SK-N-SH (cell line): ENCODE measurements at regions not wholly inside any gene's neighbourhood (a gene's known extent, or its start where the extent isn't known, plus 50 kb on each side); places are given as distances from the start of the nearest gene placed in this dataset.

Experiments
- CTCF ChIA-PET: fragments of 300-600, 350-600 bp; formaldehyde crosslinking; extraction: SDS; loops from one replicate; lab custom pipeline; 2021; lab: Yijun Ruan, JAX
- POLR2A ChIA-PET: fragments of 350-600 bp; sonication (Branson Sonifier 250); formaldehyde crosslinking; extraction: SDS; loops from one replicate; lab custom pipeline; 2020; ENCODE audit warnings: antibody characterized with exemption, inconsistent platforms; lab: Yijun Ruan, JAX
- DNase-seq: peaks from one replicate; pipeline ENCODE4 v3.0.0; 2012
- H2AFZ ChIP-seq: fragments of 200-600 bp; sonication (generic); 2 replicates; pipeline ENCODE4 v1.8.1; 2016; ENCODE audit warnings: antibody characterized with exemption, mild to moderate bottlenecking, low read depth
- H3F3A ChIP-seq: fragments of 200-600 bp; sonication (generic); replicated peaks from 2 replicates; pipeline ENCODE3; 2016; ENCODE audit warnings: antibody characterized with exemption, mild to moderate bottlenecking; ENCODE audit not compliant: insufficient read depth
- H3K27ac ChIP-seq, 2 experiments: fragments of 200-500 bp in 1 of 2; fragments of 200-600 bp in 1 of 2; sonication (Bioruptor generic) in 1 of 2; sonication (generic), shearing (Covaris generic) in 1 of 2; 2 replicates each; pipeline versions ENCODE4 v1.5.1 to v1.6.1; 2014 to 2016; ENCODE audit warnings: low read depth in 2 of 2, inconsistent platforms in 1 of 2, low read length in 1 of 2, mild to moderate bottlenecking in 1 of 2, mixed read lengths in 1 of 2
- H3K27me3 ChIP-seq: fragments of 200-600 bp; sonication (generic), shearing (Covaris generic); 2 replicates; pipeline ENCODE4 v1.6.1; 2016; ENCODE audit warnings: mixed run types; ENCODE audit not compliant: insufficient read depth
- H3K36me3 ChIP-seq, 2 experiments: fragments of 200-500 bp in 1 of 2; fragments of 200-600 bp in 1 of 2; sonication (Bioruptor generic) in 1 of 2; sonication (generic) in 1 of 2; replicated peaks in 1 of 2; 2 replicates each; pipeline versions ENCODE3 to v1.5.1; 2014 to 2016; ENCODE audit warnings: low read length in 1 of 2, mild to moderate bottlenecking in 1 of 2; ENCODE audit not compliant: insufficient read depth in 2 of 2, control insufficient read depth in 1 of 2
- H3K4me1 ChIP-seq, 2 experiments: fragments of 200-500 bp in 1 of 2; fragments of 200-600 bp in 1 of 2; sonication (Bioruptor generic) in 1 of 2; sonication (generic), shearing (Covaris generic) in 1 of 2; 2 replicates each; pipeline versions ENCODE4 v1.5.1 to v1.6.1; 2014 to 2016; ENCODE audit warnings: low read depth in 1 of 2, low read length in 1 of 2, mixed run types in 1 of 2; ENCODE audit not compliant: insufficient read depth in 2 of 2, control insufficient read depth in 1 of 2
- H3K4me2 ChIP-seq: fragments of 200-600 bp; sonication (generic), shearing (Covaris generic); 2 replicates; pipeline ENCODE4 v1.6.1; 2017; ENCODE audit warnings: mixed run types
- H3K4me3 ChIP-seq, 2 experiments: fragments of 200-500 bp in 1 of 2; fragments of 200-600 bp in 1 of 2; sonication (Bioruptor generic) in 1 of 2; sonication (generic), shearing (Covaris generic) in 1 of 2; 2 replicates each; pipeline versions ENCODE4 v1.5.1 to v1.8.1; 2014 to 2016; ENCODE audit warnings: low read depth in 2 of 2, inconsistent platforms in 1 of 2, low read length in 1 of 2, mild to moderate bottlenecking in 1 of 2, mixed read lengths in 1 of 2, moderate library complexity in 1 of 2
- H3K79me2 ChIP-seq: fragments of 200-600 bp; sonication (generic); 2 replicates; pipeline ENCODE4 v1.8.1; 2017; ENCODE audit warnings: mild to moderate bottlenecking; ENCODE audit not compliant: insufficient read depth
- H3K9ac ChIP-seq: fragments of 200-600 bp; sonication (generic); 2 replicates; pipeline ENCODE4 v1.6.1; 2017; ENCODE audit warnings: mixed run types
- H3K9me2 ChIP-seq: fragments of 200-600 bp; sonication (generic); 2 replicates; pipeline ENCODE4 v1.6.1; 2017; ENCODE audit warnings: mixed run types
- H3K9me3 ChIP-seq: fragments of 200-600 bp; sonication (generic); 2 replicates; pipeline ENCODE4 v1.6.1; 2017; ENCODE audit warnings: mixed run types, mild to moderate bottlenecking, moderate library complexity
- H4K20me1 ChIP-seq: fragments of 200-600 bp; sonication (generic); 2 replicates; pipeline ENCODE4 v1.6.1; 2017; ENCODE audit warnings: mild to moderate bottlenecking, mixed run types; ENCODE audit not compliant: insufficient read depth
- CHD2 ChIP-seq: fragments of 150-350 bp; IDR thresholded peaks from 2 replicates; pipeline ENCODE4 v1.6.1; 2018; ENCODE audit warnings: low read length; ENCODE audit not compliant: partially characterized antibody
- ELF1 ChIP-seq: IDR thresholded peaks from 2 replicates; pipeline ENCODE4 v1.4.0; 2012
- JUND ChIP-seq: IDR thresholded peaks from 2 replicates; pipeline ENCODE4 v1.4.0; 2012
- MEF2A ChIP-seq: IDR thresholded peaks from 2 replicates; pipeline ENCODE4 v1.4.0; 2012; ENCODE audit warnings: low read depth, borderline replicate concordance
- POLR2AphosphoS5 ChIP-seq: IDR thresholded peaks from 2 replicates; pipeline ENCODE4 v1.6.1; 2012; ENCODE audit warnings: low read depth, low read length
- WGBS: methylation state at CpG from one replicate; pipeline ENCODE4 v1.1.6; 2017; ENCODE audit warnings: low lambda C conversion rate; 5-methylcytosine and 5-hydroxymethylcytosine counted together
- TF ChIP-seq, protein P1 (sequence below): fragments of 150-350 bp; IDR thresholded peaks from 2 replicates; pipeline ENCODE4 v1.6.1; 2017; ENCODE audit warnings: antibody characterized with exemption, low read length, low read depth, borderline replicate concordance
- TF ChIP-seq, protein P2 (sequence below): fragments of 200-600 bp; sonication (generic); IDR thresholded peaks from 2 replicates; pipeline ENCODE4 v1.6.1; 2017; ENCODE audit warnings: antibody characterized with exemption, mild to moderate bottlenecking, moderate library complexity

DNA sequence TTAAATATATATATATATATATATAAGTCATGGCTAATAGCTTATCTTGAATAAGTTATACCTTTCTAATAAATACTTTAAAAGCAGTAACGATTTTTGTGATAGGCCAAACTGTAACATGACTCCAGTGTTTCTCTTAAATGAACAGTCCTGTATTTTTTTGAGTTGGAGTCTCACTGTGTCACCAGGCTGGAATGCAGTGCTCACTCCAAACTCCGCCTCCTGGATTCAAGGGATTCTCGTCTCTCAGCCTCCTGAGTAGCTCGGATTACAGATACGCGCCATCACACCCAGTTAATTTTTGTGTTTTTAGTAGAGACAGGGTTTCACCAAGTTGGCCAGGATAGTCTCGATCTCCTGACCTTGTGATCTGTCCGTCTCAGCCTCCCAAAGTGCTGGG, 814.2 kb upstream of the SLITRK5 start:
- Histone ChIP-seq H4K20me1 (no peaks in the 10 kb centered on the region), H3K27me3 (no peaks in the 10 kb centered on the region), H3K4me1 (no peaks in the 10 kb centered on the region), H3F3A (no peaks in the 10 kb centered on the region), H3K4me2 (no peak overlapping the region), H3K4me3 (no peak overlapping the region), H3K79me2 (no peaks in the 10 kb centered on the region), H3K27ac (no peak overlapping the region), H3K9me3 (no peaks in the 10 kb centered on the region), H3K9ac (no peak overlapping the region), H3K36me3 (no peaks in the 10 kb centered on the region), H3K9me2 (no peaks in the 10 kb centered on the region), H2AFZ (no peak overlapping the region)
- CTCF ChIA-PET, result no interaction called here
- POLR2A ChIA-PET, result no interaction called here
- no peak for DNase-seq
- TF ChIP-seq CHD2, result no peak
- TF ChIP-seq JUND, result 0 out of 2 replicates have a peak, but pooled peaks have one; percentile 10
- WGBS, result 27% methylated on average over 8 of the region's 8 CpGs

DNA sequence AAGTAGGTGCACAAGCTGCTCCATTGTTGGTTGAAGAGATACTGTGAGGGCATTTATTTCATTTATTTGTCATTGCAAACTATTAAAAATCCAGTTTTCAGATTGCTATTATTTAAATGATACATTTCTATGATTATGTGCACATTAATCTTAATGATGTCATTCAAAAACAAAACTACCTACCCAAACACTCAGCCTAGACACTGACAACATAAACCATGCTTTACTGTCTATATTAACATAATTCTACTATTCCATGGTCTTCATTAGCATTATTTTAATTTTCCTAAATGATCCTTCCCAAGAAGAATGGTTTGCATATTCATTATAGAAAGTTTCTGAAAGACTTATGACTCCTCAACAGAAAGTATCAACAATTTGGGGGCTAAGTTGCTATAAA, 813.0 kb upstream of the SLITRK5 start:
- POLR2A ChIA-PET, result no interaction called here
- Histone ChIP-seq H3K27ac (no peak overlapping the region), H3K79me2 (no peaks in the 10 kb centered on the region), H3F3A (no peaks in the 10 kb centered on the region)
- DNase-seq, result no peak
- TF ChIP-seq ELF1, result no peak
- TF ChIP-seq MEF2A, result no peak
- TF ChIP-seq, protein P1, sequence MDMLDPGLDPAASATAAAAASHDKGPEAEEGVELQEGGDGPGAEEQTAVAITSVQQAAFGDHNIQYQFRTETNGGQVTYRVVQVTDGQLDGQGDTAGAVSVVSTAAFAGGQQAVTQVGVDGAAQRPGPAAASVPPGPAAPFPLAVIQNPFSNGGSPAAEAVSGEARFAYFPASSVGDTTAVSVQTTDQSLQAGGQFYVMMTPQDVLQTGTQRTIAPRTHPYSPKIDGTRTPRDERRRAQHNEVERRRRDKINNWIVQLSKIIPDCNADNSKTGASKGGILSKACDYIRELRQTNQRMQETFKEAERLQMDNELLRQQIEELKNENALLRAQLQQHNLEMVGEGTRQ, result no peak
- TF ChIP-seq, protein P2, sequence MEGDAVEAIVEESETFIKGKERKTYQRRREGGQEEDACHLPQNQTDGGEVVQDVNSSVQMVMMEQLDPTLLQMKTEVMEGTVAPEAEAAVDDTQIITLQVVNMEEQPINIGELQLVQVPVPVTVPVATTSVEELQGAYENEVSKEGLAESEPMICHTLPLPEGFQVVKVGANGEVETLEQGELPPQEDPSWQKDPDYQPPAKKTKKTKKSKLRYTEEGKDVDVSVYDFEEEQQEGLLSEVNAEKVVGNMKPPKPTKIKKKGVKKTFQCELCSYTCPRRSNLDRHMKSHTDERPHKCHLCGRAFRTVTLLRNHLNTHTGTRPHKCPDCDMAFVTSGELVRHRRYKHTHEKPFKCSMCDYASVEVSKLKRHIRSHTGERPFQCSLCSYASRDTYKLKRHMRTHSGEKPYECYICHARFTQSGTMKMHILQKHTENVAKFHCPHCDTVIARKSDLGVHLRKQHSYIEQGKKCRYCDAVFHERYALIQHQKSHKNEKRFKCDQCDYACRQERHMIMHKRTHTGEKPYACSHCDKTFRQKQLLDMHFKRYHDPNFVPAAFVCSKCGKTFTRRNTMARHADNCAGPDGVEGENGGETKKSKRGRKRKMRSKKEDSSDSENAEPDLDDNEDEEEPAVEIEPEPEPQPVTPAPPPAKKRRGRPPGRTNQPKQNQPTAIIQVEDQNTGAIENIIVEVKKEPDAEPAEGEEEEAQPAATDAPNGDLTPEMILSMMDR, result no peak
- no peak for TF ChIP-seq JUND
- TF ChIP-seq, all 33 proteins: peak for 0
- Histone ChIP-seq H3K27me3 (no peaks in the 10 kb centered on the region), H2AFZ (no peak overlapping the region), H3K9ac (no peak overlapping the region), H3K4me1 (no peaks in the 10 kb centered on the region), H3K4me2 (no peak overlapping the region), H3K4me3 (no peak overlapping the region), H3K9me3 (no peaks in the 10 kb centered on the region), H3K9me2 (no peaks in the 10 kb centered on the region), H4K20me1 (no peaks in the 10 kb centered on the region), H3K36me3 (no peaks in the 10 kb centered on the region)
- CTCF ChIA-PET, result no interaction called here

DNA sequence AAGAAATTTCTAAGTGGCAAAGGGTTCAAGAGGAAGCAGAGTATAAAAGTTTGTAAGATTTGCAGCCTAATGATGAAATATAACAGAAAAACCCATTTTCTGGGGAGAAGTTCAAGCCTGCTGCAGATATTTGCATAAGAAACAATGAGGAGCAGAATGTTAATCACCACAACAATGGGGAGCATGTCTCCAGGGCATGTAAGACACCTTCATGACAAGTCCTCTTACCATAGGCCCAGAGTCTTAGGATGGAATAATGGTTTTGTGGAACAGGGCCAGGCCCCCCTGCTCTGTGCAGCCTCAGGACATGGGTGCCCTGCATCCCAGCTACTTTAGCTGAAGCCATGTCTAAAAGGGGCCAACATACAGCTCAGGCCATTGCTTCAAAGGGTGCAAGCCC, 809.0 kb upstream of the SLITRK5 start:
- H4K20me1 ChIP-seq, result no peaks in the 10 kb centered on the region
- no peak overlapping the region for H3K4me2 ChIP-seq
- no peaks in the 10 kb centered on the region for H3K9me3 ChIP-seq
- TF ChIP-seq POLR2AphosphoS5, result no peak
- H3K4me3 ChIP-seq, result no peak overlapping the region
- no peaks in the 10 kb centered on the region for H3K4me1 ChIP-seq
- no peak for DNase-seq
- H3K36me3 ChIP-seq, result no peaks in the 10 kb centered on the region
- H3K27ac ChIP-seq, result no peak overlapping the region
- H3K9ac ChIP-seq, result no peak overlapping the region
- H3K27me3 ChIP-seq, result no peaks in the 10 kb centered on the region
- no peaks in the 10 kb centered on the region for H3F3A ChIP-seq
- H2AFZ ChIP-seq, result no peak overlapping the region
- ChIA-PET CTCF (no interaction called here), POLR2A (no interaction called here)
- H3K79me2 ChIP-seq, result no peaks in the 10 kb centered on the region
- H3K9me2 ChIP-seq, result no peaks in the 10 kb centered on the region
